ENCODE measurements at regions not wholly inside any gene's neighbourhood (a gene's known extent, or its start where the extent isn't known, plus 50 kb on each side); places are given as distances from the start of the nearest gene placed in this dataset.

DNA sequence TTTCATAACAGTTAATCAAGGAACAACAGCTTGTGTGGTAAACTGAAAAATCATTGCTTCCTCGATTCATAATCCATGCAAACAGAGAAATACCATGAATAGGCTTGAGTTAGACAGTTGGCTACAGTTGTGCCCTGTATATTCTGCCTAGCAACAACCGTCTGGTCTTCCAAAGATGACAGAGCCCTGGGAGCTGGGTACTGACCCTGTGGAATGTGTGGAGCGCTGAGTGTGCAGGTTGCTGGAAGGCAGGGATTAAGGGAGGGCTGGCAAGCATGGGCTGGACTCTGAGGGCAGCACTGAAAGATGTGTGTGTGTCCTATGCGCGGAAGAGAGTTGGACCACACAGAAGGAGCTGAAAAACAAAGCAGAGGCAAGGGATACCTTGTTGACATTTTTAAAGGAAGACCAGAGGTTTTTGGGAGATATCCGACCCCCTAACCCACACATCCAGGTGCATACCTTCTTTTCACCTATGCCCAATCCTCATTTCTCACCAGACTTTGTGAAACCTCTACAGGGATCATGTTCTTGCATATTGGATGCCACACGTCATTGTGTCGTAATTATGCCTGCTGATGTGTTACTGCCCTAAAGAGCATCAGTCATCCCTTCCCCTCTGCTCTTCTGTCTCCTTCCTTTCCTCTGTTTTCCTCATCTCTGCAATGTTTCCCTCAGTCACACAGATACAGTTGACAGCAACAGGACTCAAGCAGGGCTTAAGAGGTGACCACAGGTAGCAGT is 58.2 kb upstream of the VGLL2 start:
- in situ Hi-C loops (cut with MboI; ENCODE audit: low pct_unique_long_range_greater_than_20kb, low sequenced_read_pairs), result no loop called here
- DNase-seq, result no peak

- in situ Hi-C loops (cut with MboI; ENCODE audit: low pct_unique_long_range_greater_than_20kb, low sequenced_read_pairs), result no loop called here
These were observed 55.1 kb upstream of the VGLL2 start for GRCh38 chr6:117210279-117210678.

GRCh38 chr6:117215353-117216090 is 49.8 kb upstream of the VGLL2 start:
- in situ Hi-C loops (cut with MboI; ENCODE audit: low pct_unique_long_range_greater_than_20kb, low sequenced_read_pairs), result no loop called here
- no peak for DNase-seq

More at GRCh38 chr6:117210279-117210678, 55.1 kb upstream of the VGLL2 start:
- DNase-seq, result no peak

Data from KBM-7 (cell line).